ENCODE measurements at regions not wholly inside any gene's neighbourhood (a gene's known extent, or its start where the extent isn't known, plus 50 kb on each side); places are given as distances from the start of the nearest gene placed in this dataset.
"Not testable (repeated sequence)": the region's sequence is repeated elsewhere in the genome, so short reads cannot be mapped to it uniquely, and the experiment has no call there.

GRCh38 chr13:111577208-111577828, 256.9 kb downstream of the TEX29 start:
- Histone ChIP-seq H3K9me3 (ENCODE audit: control insufficient read depth, low read depth, low read length) (peaks cover 7% of the 10 kb centered on the region), H3K36me3 (ENCODE audit: control insufficient read depth, low read depth, low read length) (no peaks in the 10 kb centered on the region), H3K27ac (ENCODE audit: low read length) (no peak overlapping the region), H3K4me1 (ENCODE audit: control insufficient read depth, low read depth, low read length) (no peaks in the 10 kb centered on the region), H3K9ac (ENCODE audit: low read length) (no peak overlapping the region), H3K27me3 (ENCODE audit: control insufficient read depth, insufficient read depth, low read length) (no peaks in the 10 kb centered on the region), H3K4me3 (ENCODE audit: low read length) (no peak overlapping the region)

- no peak overlapping the region for H3K27ac ChIP-seq (ENCODE audit: low read length)
- no peaks in the 10 kb centered on the region for H3K4me1 ChIP-seq (ENCODE audit: control insufficient read depth, low read depth, low read length)
- peaks cover 7% of the 10 kb centered on the region for H3K9me3 ChIP-seq (ENCODE audit: control insufficient read depth, low read depth, low read length)
- H3K4me3 ChIP-seq (ENCODE audit: low read length), result no peak overlapping the region
- H3K9ac ChIP-seq (ENCODE audit: low read length), result no peak overlapping the region
- H3K27me3 ChIP-seq (ENCODE audit: control insufficient read depth, insufficient read depth, low read length), result no peaks in the 10 kb centered on the region
- H3K36me3 ChIP-seq (ENCODE audit: control insufficient read depth, low read depth, low read length), result no peaks in the 10 kb centered on the region
These were observed 257.6 kb downstream of the TEX29 start for GRCh38 chr13:111577956-111578605.

GRCh38 chr13:111584101-111584672, 263.7 kb downstream of the TEX29 start:
- H3K27me3 ChIP-seq (ENCODE audit: control insufficient read depth, insufficient read depth, low read length), result no peaks in the 10 kb centered on the region
- no peaks in the 10 kb centered on the region for H3K9me3 ChIP-seq (ENCODE audit: control insufficient read depth, low read depth, low read length)
- no peaks in the 10 kb centered on the region for H3K4me1 ChIP-seq (ENCODE audit: control insufficient read depth, low read depth, low read length)
- no peak overlapping the region for H3K27ac ChIP-seq (ENCODE audit: low read length)
- H3K9ac ChIP-seq (ENCODE audit: low read length), result no peak overlapping the region
- no peaks in the 10 kb centered on the region for H3K36me3 ChIP-seq (ENCODE audit: control insufficient read depth, low read depth, low read length)
- no peak overlapping the region for H3K4me3 ChIP-seq (ENCODE audit: low read length)

- H3K36me3 ChIP-seq (ENCODE audit: control insufficient read depth, low read depth, low read length), result no peaks in the 10 kb centered on the region
- H3K9ac ChIP-seq (ENCODE audit: low read length), result no peak overlapping the region
- no peak overlapping the region for H3K27ac ChIP-seq (ENCODE audit: low read length)
- no peaks in the 10 kb centered on the region for H3K4me1 ChIP-seq (ENCODE audit: control insufficient read depth, low read depth, low read length)
- H3K9me3 ChIP-seq (ENCODE audit: control insufficient read depth, low read depth, low read length), result no peaks in the 10 kb centered on the region
- no peaks in the 10 kb centered on the region for H3K27me3 ChIP-seq (ENCODE audit: control insufficient read depth, insufficient read depth, low read length)
- H3K4me3 ChIP-seq (ENCODE audit: low read length), result no peak overlapping the region
These were observed 264.4 kb downstream of the TEX29 start for GRCh38 chr13:111584870-111585269.

GRCh38 chr13:111586291-111586690, 265.8 kb downstream of the TEX29 start:
- Histone ChIP-seq H3K27ac (ENCODE audit: low read length) (no peak overlapping the region), H3K36me3 (ENCODE audit: control insufficient read depth, low read depth, low read length) (no peaks in the 10 kb centered on the region), H3K27me3 (ENCODE audit: control insufficient read depth, insufficient read depth, low read length) (no peaks in the 10 kb centered on the region), H3K9me3 (ENCODE audit: control insufficient read depth, low read depth, low read length) (no peaks in the 10 kb centered on the region), H3K9ac (ENCODE audit: low read length) (no peak overlapping the region), H3K4me3 (ENCODE audit: low read length) (no peak overlapping the region), H3K4me1 (ENCODE audit: control insufficient read depth, low read depth, low read length) (no peaks in the 10 kb centered on the region)

- Histone ChIP-seq H3K4me3 (ENCODE audit: low read length) (no peak overlapping the region), H3K9ac (ENCODE audit: low read length) (no peak overlapping the region), H3K27ac (ENCODE audit: low read length) (no peak overlapping the region), H3K36me3 (ENCODE audit: control insufficient read depth, low read depth, low read length) (no peaks in the 10 kb centered on the region), H3K27me3 (ENCODE audit: control insufficient read depth, insufficient read depth, low read length) (no peaks in the 10 kb centered on the region), H3K4me1 (ENCODE audit: control insufficient read depth, low read depth, low read length) (no peaks in the 10 kb centered on the region), H3K9me3 (ENCODE audit: control insufficient read depth, low read depth, low read length) (no peaks in the 10 kb centered on the region)
These were observed 266.8 kb downstream of the TEX29 start for GRCh38 chr13:111587249-111587648.

- H3K4me3 ChIP-seq (ENCODE audit: low read length), result no peak overlapping the region
- H3K4me1 ChIP-seq (ENCODE audit: control insufficient read depth, low read depth, low read length), result no peaks in the 10 kb centered on the region
- no peak overlapping the region for H3K9ac ChIP-seq (ENCODE audit: low read length)
- no peak overlapping the region for H3K27ac ChIP-seq (ENCODE audit: low read length)
- no peaks in the 10 kb centered on the region for H3K9me3 ChIP-seq (ENCODE audit: control insufficient read depth, low read depth, low read length)
- no peaks in the 10 kb centered on the region for H3K36me3 ChIP-seq (ENCODE audit: control insufficient read depth, low read depth, low read length)
- no peaks in the 10 kb centered on the region for H3K27me3 ChIP-seq (ENCODE audit: control insufficient read depth, insufficient read depth, low read length)
These were observed 268.9 kb downstream of the TEX29 start for GRCh38 chr13:111589321-111589720.

GRCh38 chr13:111589992-111590391, 269.6 kb downstream of the TEX29 start:
- H3K4me1 ChIP-seq (ENCODE audit: control insufficient read depth, low read depth, low read length), result no peaks in the 10 kb centered on the region
- H3K9ac ChIP-seq (ENCODE audit: low read length), result no peak overlapping the region
- no peak overlapping the region for H3K4me3 ChIP-seq (ENCODE audit: low read length)
- H3K36me3 ChIP-seq (ENCODE audit: control insufficient read depth, low read depth, low read length), result no peaks in the 10 kb centered on the region
- no peaks in the 10 kb centered on the region for H3K9me3 ChIP-seq (ENCODE audit: control insufficient read depth, low read depth, low read length)
- no peaks in the 10 kb centered on the region for H3K27me3 ChIP-seq (ENCODE audit: control insufficient read depth, insufficient read depth, low read length)
- H3K27ac ChIP-seq (ENCODE audit: low read length), result no peak overlapping the region

GRCh38 chr13:111590796-111591195, 270.4 kb downstream of the TEX29 start:
- no peak overlapping the region for H3K27ac ChIP-seq (ENCODE audit: low read length)
- H3K9me3 ChIP-seq (ENCODE audit: control insufficient read depth, low read depth, low read length), result no peaks in the 10 kb centered on the region
- no peaks in the 10 kb centered on the region for H3K4me1 ChIP-seq (ENCODE audit: control insufficient read depth, low read depth, low read length)

GRCh38 chr13:111593490-111593889, 273.0 kb downstream of the TEX29 start:
- H3K4me1 ChIP-seq (ENCODE audit: control insufficient read depth, low read depth, low read length), result peaks cover 19% of the 10 kb centered on the region
- H3K36me3 ChIP-seq (ENCODE audit: control insufficient read depth, low read depth, low read length); H3K27me3 ChIP-seq (ENCODE audit: control insufficient read depth, insufficient read depth, low read length); H3K9me3 ChIP-seq (ENCODE audit: control insufficient read depth, low read depth, low read length); H3K27ac ChIP-seq (ENCODE audit: low read length); H3K4me3 ChIP-seq (ENCODE audit: low read length); H3K9ac ChIP-seq (ENCODE audit: low read length): not testable (repeated sequence)

More at GRCh38 chr13:111590796-111591195, 270.4 kb downstream of the TEX29 start:
- Histone ChIP-seq H3K9ac (ENCODE audit: low read length) (no peak overlapping the region), H3K4me3 (ENCODE audit: low read length) (no peak overlapping the region), H3K36me3 (ENCODE audit: control insufficient read depth, low read depth, low read length) (no peaks in the 10 kb centered on the region), H3K27me3 (ENCODE audit: control insufficient read depth, insufficient read depth, low read length) (no peaks in the 10 kb centered on the region)

GRCh38 chr13:111594606-111595005, 274.2 kb downstream of the TEX29 start:
- Histone ChIP-seq H3K27ac (ENCODE audit: low read length) (no peak overlapping the region), H3K4me3 (ENCODE audit: low read length) (no peak overlapping the region), H3K9ac (ENCODE audit: low read length) (no peak overlapping the region), H3K9me3 (ENCODE audit: control insufficient read depth, low read depth, low read length) (no peaks in the 10 kb centered on the region), H3K27me3 (ENCODE audit: control insufficient read depth, insufficient read depth, low read length) (no peaks in the 10 kb centered on the region), H3K36me3 (ENCODE audit: control insufficient read depth, low read depth, low read length) (no peaks in the 10 kb centered on the region), H3K4me1 (ENCODE audit: control insufficient read depth, low read depth, low read length) (peaks cover 19% of the 10 kb centered on the region)

GRCh38 chr13:111595276-111595675, 274.8 kb downstream of the TEX29 start:
- Histone ChIP-seq H3K27ac (ENCODE audit: low read length) (no peak overlapping the region), H3K4me1 (ENCODE audit: control insufficient read depth, low read depth, low read length) (peaks cover 19% of the 10 kb centered on the region), H3K27me3 (ENCODE audit: control insufficient read depth, insufficient read depth, low read length) (no peaks in the 10 kb centered on the region), H3K4me3 (ENCODE audit: low read length) (no peak overlapping the region), H3K9me3 (ENCODE audit: control insufficient read depth, low read depth, low read length) (no peaks in the 10 kb centered on the region), H3K36me3 (ENCODE audit: control insufficient read depth, low read depth, low read length) (no peaks in the 10 kb centered on the region), H3K9ac (ENCODE audit: low read length) (no peak overlapping the region)
